ENCODE measurements at regions not wholly inside any gene's neighbourhood (a gene's known extent, or its start where the extent isn't known, plus 50 kb on each side); places are given as distances from the start of the nearest gene placed in this dataset.
"Not testable (repeated sequence)": the region's sequence is repeated elsewhere in the genome, so short reads cannot be mapped to it uniquely, and the experiment has no call there.

DNA sequence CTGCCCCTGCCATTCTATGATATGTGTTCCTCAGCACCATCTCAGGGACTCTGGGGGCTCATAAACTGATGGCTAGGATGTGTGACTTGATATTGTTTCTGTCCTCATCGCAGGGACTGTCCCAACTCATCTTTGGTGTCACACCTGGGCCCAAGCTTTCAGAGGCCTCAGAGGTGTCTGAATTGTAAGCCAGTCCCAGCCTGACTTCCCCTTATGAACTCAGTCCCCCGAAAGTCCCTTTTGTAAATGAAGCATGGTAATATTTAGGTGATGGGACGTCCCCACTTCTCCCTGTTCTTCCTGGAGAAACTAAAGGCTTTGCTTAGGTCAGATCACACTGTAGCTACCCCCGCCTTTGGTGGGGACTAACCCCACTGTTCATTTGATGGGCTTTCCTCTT lies 142.4 kb upstream of the TLE3 start:
- DNase-seq, result no peak

GRCh38 chr15:70238917-70239316 lies 141.2 kb upstream of the TLE3 start:
- DNase-seq, result no peak

GRCh38 chr15:70237626-70238025 lies 139.9 kb upstream of the TLE3 start:
- no peak for DNase-seq

DNA sequence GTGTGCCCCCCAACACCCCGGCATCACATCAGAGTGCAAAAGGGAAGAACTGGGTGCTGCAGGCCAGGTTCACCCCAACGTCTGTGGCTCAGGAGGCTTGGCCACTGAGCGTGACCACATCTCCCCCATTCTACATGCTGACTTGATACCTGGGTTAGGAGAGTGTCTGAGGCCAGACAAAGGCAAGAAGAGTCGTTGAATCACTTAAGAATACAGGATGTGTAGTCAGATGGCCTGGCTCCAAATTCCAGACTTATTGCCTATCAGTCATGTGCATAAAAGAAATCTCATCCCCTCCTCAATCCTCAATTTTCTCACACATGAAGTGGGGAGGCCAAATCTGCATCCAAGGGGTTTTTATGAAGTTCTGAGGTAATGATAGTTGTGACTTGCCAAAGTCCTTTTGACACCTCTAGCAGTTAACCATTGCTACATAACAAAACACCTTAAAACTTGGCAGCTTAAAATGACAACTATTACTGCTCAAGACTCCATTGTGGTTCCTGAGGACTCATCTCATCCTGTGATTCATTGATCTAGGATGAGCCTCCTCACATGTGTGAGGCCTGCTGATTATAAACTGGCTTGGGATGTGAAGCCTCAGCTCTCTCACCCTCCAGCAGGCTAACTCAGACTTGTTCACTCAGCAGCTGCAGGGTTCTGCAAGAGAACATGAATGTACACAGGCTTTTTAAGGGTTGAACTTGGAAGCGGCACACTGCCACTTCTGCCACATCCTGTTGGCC lies 138.8 kb upstream of the TLE3 start:
- DNase-seq, result no peak

- no peak for DNase-seq
These were observed 137.6 kb upstream of the TLE3 start for GRCh38 chr15:70235347-70235746.

GRCh38 chr15:70234256-70234905 lies 136.7 kb upstream of the TLE3 start:
- no peak for DNase-seq

GRCh38 chr15:70231484-70231883 lies 133.8 kb upstream of the TLE3 start:
- no peak for DNase-seq

DNA sequence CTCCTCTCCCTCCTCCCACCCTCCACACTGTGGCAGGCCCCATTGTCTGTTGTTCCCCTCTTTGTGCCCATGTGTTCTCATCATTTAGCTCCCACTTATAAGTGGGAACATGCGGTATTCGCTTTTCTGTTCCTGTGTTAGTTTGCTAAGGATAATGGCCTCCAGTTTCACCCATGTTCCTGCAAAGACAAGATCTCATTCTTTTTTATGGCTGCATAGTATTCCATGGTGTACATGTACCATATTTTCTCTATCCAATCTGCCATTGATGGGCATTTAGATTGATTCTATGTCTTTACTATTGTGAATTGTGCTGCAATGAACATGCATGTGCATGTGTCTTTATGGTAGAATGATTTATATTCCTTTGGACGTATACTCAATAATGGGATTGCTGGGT lies 130.2 kb upstream of the TLE3 start:
- not testable (repeated sequence) for DNase-seq

- DNase-seq, result no peak
These were observed 129.4 kb upstream of the TLE3 start for GRCh38 chr15:70227147-70227546.

DNA sequence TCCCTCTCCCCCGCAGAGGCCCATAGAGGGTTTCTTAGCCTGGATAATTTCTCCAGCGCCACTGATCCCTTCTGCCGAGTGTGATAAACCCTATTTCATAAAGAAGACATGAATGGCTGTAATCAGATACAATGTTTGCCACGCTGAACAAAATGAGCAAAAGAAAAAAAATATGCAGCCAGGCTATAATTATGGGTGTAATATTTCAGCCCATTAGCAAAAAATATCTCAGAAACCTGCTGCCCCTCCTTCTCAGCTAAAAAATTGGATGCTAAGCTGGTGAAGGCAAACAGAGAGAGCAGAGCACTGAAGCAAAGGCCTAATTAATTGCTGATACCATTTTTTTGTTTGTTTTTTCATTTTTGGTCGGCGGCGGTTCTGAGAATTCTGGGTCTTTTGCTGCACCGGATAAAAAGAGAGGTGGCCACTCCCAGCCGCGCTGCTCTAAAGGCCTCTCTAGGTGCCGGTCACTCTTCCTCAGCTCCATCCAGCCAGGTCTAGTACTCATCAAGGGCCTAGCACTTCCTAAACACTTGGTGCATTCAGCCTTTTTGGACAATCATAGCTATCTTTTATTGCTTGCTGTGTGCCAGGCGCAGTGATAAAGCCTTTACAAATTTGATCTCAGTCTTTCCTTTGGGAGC lies 128.7 kb upstream of the TLE3 start:
- no peak for DNase-seq

GRCh38 chr15:70225416-70225815 lies 127.7 kb upstream of the TLE3 start:
- DNase-seq, result no peak

- no peak for DNase-seq
These were observed 124.9 kb upstream of the TLE3 start for GRCh38 chr15:70222606-70223005.

- DNase-seq, result no peak
These were observed 122.9 kb upstream of the TLE3 start for GRCh38 chr15:70220490-70221096.

GRCh38 chr15:70219966-70220365 lies 122.2 kb upstream of the TLE3 start:
- no peak for DNase-seq

GRCh38 chr15:70219256-70219895 lies 121.7 kb upstream of the TLE3 start:
- DNase-seq, result peak in 17 of 56 donors; percentile 4 to 57 (median 11)

DNA sequence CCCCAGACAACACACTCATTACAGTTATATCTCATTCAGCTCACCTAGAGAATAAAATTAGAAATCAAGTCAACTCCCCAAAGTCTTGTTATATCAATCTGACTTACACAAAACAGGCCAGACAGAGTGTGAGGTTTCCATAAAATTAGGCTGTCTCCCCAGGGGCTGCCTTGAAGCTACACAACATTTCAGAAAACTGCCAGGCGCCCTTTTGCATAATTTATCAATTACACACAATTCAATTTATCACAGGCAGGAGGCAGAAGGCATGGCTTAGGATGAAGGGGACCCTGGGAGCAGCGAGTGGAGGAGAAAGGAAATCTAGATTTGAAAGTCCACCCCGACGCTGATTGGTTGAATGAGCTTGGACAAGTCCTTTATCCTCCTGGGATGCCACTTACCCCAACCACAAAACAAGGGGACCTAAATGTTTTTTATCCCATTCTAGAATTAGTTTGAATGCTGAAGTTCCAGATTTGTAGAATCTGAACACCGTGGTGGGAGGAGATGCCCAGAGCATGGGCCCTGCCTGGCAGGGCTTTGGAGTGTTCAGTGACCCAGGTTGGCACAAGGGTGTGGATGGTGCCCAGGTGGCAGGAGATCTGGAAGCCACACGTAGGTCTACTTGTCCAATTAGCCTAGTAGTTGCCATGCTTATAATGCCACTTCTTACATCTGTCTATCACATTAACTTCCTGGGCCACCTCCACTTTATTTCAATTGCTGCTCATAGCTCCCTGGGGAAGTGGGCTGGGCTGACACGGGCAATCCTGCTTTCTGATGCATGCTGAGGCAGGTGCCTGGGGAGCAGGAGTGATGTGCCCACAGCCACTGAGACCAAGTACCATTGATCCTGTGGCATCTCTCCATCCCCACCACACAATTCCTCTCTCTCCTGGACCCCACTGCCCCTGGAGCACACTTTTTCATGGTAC lies 119.8 kb upstream of the TLE3 start:
- no peak for DNase-seq

- no peak for DNase-seq
These were observed 118.2 kb upstream of the TLE3 start for GRCh38 chr15:70215951-70216350.

DNA sequence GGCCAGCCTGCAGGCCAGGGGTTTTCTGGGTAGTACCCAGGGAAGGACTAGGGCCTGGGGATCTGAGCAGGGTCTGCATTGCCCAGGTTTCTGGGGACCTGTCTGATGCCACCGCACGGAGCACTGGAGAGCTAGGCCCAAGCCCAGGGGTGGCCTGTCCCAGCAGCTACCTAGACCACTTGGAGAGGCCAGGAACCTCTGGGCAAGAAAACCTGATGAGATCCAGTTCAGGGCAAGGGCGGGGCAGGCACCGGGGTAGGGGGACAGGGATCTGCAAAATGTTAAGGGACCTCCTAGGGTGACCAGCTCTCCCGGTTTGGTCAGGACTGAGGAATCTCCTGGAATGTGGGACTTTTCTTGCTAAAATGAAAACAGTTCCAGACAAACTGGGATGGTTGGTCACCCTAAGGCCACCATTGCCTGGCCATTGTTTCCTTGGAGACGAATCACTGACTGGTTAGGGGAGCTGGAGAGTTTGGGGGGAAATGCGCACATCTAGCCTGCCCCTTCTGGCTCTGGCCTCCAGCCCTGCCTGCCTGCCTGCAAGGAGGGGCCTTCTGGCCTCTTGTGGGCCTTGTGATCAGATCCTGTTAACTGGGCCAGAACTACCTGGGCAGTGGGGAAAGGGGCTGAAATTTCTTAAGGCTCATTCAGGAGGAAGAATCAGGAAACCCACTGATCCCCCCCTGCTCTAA lies 117.4 kb upstream of the TLE3 start:
- DNase-seq, result no peak

- no peak for DNase-seq
These were observed 116.6 kb upstream of the TLE3 start for GRCh38 chr15:70214276-70214675.

DNA sequence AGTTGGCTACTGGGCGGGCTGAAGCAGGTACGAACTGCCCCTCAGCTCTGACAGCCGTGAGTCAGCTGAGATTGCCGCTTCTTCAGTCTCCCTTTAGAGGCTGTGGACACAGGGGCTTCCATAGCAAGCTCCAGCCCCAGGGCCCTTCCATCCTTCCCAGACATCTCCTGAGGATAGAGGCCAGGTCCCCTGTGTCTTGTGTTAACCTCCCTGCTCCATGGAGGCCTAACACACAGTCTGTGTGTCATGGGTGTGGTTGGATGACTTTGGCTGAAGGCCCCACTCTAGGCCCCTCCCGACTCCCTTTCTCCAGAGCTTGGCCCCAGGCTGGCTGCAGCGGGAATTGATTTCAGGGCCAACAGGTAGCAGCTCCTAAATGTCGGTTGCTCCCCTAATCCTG lies 116.1 kb upstream of the TLE3 start:
- DNase-seq, result no peak

All from nucleus accumbens (tissue), 56 donors.